ENCODE measurements at regions not wholly inside any gene's neighbourhood (a gene's known extent, or its start where the extent isn't known, plus 50 kb on each side); places are given as distances from the start of the nearest gene placed in this dataset.

DNA sequence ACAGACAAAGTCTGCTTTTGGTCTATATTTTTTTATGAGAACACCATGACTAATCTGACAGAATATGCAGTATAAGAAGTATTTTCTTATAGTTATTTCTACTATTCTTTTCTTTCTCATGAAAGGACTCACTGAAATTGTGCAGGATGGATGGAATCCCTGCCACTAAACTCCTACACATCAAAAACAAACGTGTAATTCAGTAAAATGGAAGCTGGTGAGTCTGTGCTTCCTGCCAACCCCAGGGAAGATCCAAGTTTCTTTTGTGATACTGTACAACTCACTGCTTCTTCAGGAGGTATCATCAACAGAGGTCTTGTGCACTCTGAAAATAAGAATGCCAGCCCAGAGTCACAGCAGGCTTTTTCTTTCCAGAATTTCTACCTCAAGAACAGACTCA is 241.2 kb downstream of the MRPL39 start:
- intact Hi-C loops (cut with micrococcal nuclease) (no loop called here), dilution Hi-C loops (cut with MboI; ENCODE audit: extremely low pct_ligation_motif_present, low sequenced_read_pairs) (no loop called here)
- Histone ChIP-seq H3K79me2 (ENCODE audit: control insufficient read depth, insufficient read depth, low read length) (no peaks in the 10 kb centered on the region), H3K27ac (ENCODE audit: insufficient read depth, low read depth, low read length) (no peak overlapping the region), H4K20me1 (replicated peaks; ENCODE audit: control insufficient read depth, extremely low read depth, insufficient read depth, low read length) (no peaks in the 10 kb centered on the region), H3K9ac (replicated peaks; ENCODE audit: extremely low read depth, insufficient read depth, low read length) (no peak overlapping the region), H3K9me1 (replicated peaks; ENCODE audit: control insufficient read depth, extremely low read depth, insufficient read depth, low read length) (no peaks in the 10 kb centered on the region), H3K9me3 (replicated peaks; ENCODE audit: control insufficient read depth, insufficient read depth, low read length) (no peaks in the 10 kb centered on the region), H3K36me3 (ENCODE audit: control insufficient read depth in 2 of 2, extremely low read depth in 1 of 2, insufficient read depth in 2 of 2, low read length in 2 of 2) (no peaks in the 10 kb centered on the region), H2AFZ (ENCODE audit: low read depth, low read length) (no peak overlapping the region), H3K4me2 (ENCODE audit: insufficient read depth, low read length) (no peak overlapping the region), H3K4me3 (replicated peaks in 1 of 3; ENCODE audit: insufficient read depth in 1 of 3, low read depth in 1 of 3, low read length in 3 of 3) (no peak overlapping the region), H3K4me1 (ENCODE audit: control insufficient read depth, extremely low read depth, insufficient read depth, low read length) (no peaks in the 10 kb centered on the region), H3K27me3 (ENCODE audit: control insufficient read depth in 2 of 2, insufficient read depth in 2 of 2, low read length in 2 of 2) (no peaks in the 10 kb centered on the region)
- CTCF ChIA-PET: no interaction called here
- DNase-seq (ENCODE audit: low read depth, low spot score) (no peak), FAIRE-seq (no peak)
- POLR2A ChIA-PET: no interaction called here
- TF ChIP-seq FOS (IDR thresholded peaks at IDR 0.05; ENCODE audit: borderline replicate concordance, insufficient read depth, low read length) (no peak), JUN (IDR thresholded peaks at IDR 0.05; ENCODE audit: borderline replicate concordance, insufficient read depth, insufficient read length, low read depth) (no peak), GATA2 (IDR thresholded peaks at IDR 0.05; ENCODE audit: insufficient read depth, insufficient read length, low read depth, low read length) (no peak), POLR2A (IDR thresholded peaks at IDR 0.05; ENCODE audit: low read depth, low read length) (no peak), EZH2 (IDR thresholded peaks at IDR 0.05; ENCODE audit: borderline replicate concordance, low read depth, low read length, severe bottlenecking) (no peak)
- TF ChIP-seq, protein P1, sequence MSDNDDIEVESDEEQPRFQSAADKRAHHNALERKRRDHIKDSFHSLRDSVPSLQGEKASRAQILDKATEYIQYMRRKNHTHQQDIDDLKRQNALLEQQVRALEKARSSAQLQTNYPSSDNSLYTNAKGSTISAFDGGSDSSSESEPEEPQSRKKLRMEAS (IDR thresholded peaks at IDR 0.05; ENCODE audit: insufficient read depth, insufficient read length): no peak
- TF ChIP-seq, protein P2, sequence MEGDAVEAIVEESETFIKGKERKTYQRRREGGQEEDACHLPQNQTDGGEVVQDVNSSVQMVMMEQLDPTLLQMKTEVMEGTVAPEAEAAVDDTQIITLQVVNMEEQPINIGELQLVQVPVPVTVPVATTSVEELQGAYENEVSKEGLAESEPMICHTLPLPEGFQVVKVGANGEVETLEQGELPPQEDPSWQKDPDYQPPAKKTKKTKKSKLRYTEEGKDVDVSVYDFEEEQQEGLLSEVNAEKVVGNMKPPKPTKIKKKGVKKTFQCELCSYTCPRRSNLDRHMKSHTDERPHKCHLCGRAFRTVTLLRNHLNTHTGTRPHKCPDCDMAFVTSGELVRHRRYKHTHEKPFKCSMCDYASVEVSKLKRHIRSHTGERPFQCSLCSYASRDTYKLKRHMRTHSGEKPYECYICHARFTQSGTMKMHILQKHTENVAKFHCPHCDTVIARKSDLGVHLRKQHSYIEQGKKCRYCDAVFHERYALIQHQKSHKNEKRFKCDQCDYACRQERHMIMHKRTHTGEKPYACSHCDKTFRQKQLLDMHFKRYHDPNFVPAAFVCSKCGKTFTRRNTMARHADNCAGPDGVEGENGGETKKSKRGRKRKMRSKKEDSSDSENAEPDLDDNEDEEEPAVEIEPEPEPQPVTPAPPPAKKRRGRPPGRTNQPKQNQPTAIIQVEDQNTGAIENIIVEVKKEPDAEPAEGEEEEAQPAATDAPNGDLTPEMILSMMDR (IDR thresholded peaks at IDR 0.05; ENCODE audit: extremely low read depth in 1 of 2, insufficient read depth in 1 of 2, low read depth in 1 of 2, low read length in 2 of 2): no peak
- no TSS peak for BruUV-seq (replicated peaks)

All from endothelial cell of umbilical vein (primary cell).